Panc1 (cell line): ENCODE measurements at regions not wholly inside any gene's neighbourhood (a gene's known extent, or its start where the extent isn't known, plus 50 kb on each side); places are given as distances from the start of the nearest gene placed in this dataset.

ENCODE experiments used
- ATAC-seq: fragments of 200-7000 bp; cut with Tn5 transposase; 2 replicates; pipeline ENCODE4 v1.9.1; 2020; ENCODE audit warnings: mild to moderate bottlenecking, moderate library complexity
- BruUV-seq: library from RNA; stranded (reverse); fragments of 400-500 nt; replicated peaks from 2 replicates; lab custom pipeline; 2021; lab: Mats Ljungman, UMichigan
- CTCF ChIA-PET: fragments of 300-600 bp; sonication (Branson Sonifier 250); formaldehyde crosslinking; loops from one replicate; lab custom pipeline; 2022; ENCODE audit warnings: antibody characterized with exemption; lab: Charles Lee
- POLR2A ChIA-PET: fragments of 300-600 bp; sonication (Branson Sonifier 250); formaldehyde crosslinking; loops from one replicate; lab custom pipeline; 2022; ENCODE audit warnings: antibody characterized with exemption; lab: Charles Lee
- DNase-seq: peaks from one replicate; pipeline ENCODE4 v3.0.0-alpha.2; 2010; ENCODE audit warnings: low read depth, low spot score
- H3K27ac ChIP-seq: 2 replicates; pipeline ENCODE4 v1.5.1; 2011; ENCODE audit warnings: mild to moderate bottlenecking, low read length, inconsistent platforms
- H3K27me3 ChIP-seq: fragments of 200-500 bp; sonication (Bioruptor generic); 2 replicates; pipeline ENCODE4 v1.6.0; 2014; ENCODE audit warnings: low read length, inconsistent platforms; ENCODE audit not compliant: control insufficient read depth, insufficient read depth
- H3K36me3 ChIP-seq: fragments of 200-500 bp; sonication (Bioruptor generic); 2 replicates; pipeline ENCODE4 v1.5.1; 2014; ENCODE audit warnings: inconsistent platforms, mild to moderate bottlenecking, low read length, moderate library complexity; ENCODE audit not compliant: control insufficient read depth, insufficient read depth
- H3K4me1 ChIP-seq: 2 replicates; pipeline ENCODE4 v1.5.1; 2011; ENCODE audit warnings: inconsistent platforms, mild to moderate bottlenecking, low read length, moderate library complexity; ENCODE audit not compliant: control insufficient read depth, insufficient read depth
- H3K4me3 ChIP-seq, 2 experiments: 2 replicates each; pipeline ENCODE4 v1.5.1; 2011 to 2012; ENCODE audit warnings: low read depth in 2 of 2, low read length in 2 of 2, mild to moderate bottlenecking in 2 of 2, inconsistent platforms in 1 of 2, moderate library complexity in 1 of 2
- H3K9me3 ChIP-seq: fragments of 200-500 bp; sonication (Bioruptor generic); 2 replicates; pipeline ENCODE4 v1.5.1; 2014; ENCODE audit warnings: low read depth, mild to moderate bottlenecking, inconsistent platforms, low read length, moderate library complexity; ENCODE audit not compliant: control insufficient read depth, insufficient read depth
- CTCF ChIP-seq: fragments of 450-650 bp; IDR thresholded peaks from 2 replicates; pipeline ENCODE4 v1.5.1; 2017; ENCODE audit warnings: mild to moderate bottlenecking
- POLR2AphosphoS5 ChIP-seq: IDR thresholded peaks from 2 replicates; pipeline ENCODE4 v1.6.1; 2012; ENCODE audit warnings: mild to moderate bottlenecking, low read depth, low read length, moderate library complexity
- SIN3A ChIP-seq: IDR thresholded peaks from 2 replicates; pipeline ENCODE4 v1.6.1; 2012; ENCODE audit warnings: low read depth, mild to moderate bottlenecking, low read length, moderate library complexity, borderline replicate concordance; ENCODE audit not compliant: insufficient read depth
- TCF7L2 ChIP-seq: IDR thresholded peaks from 2 replicates; pipeline ENCODE4 v1.6.1; 2011; ENCODE audit warnings: mild to moderate bottlenecking, low read depth, low read length, inconsistent platforms
- in situ Hi-C: cut with HindIII; loops from 2 replicates; pipeline ENCODE4 v1.10.0; 2016; ENCODE audit warnings: low sequenced_read_pairs, low pct_unique_long_range_greater_than_20kb
- intact Hi-C: fragments of 100-400 bp; cut with micrococcal nuclease; formaldehyde crosslinking; loops from one replicate; pipeline ENCODE4 v1.10.0; 2022; ENCODE audit not compliant: unreplicated experiment
- TF ChIP-seq, protein P1 (sequence below), 2 experiments: IDR thresholded peaks; 2 replicates each; pipeline ENCODE4 v1.6.1; 2011 to 2012; ENCODE audit warnings: low read depth in 2 of 2, control low read depth in 1 of 2, low read length in 1 of 2, mild to moderate bottlenecking in 1 of 2, moderate library complexity in 1 of 2; ENCODE audit not compliant: insufficient read depth in 1 of 2

DNA sequence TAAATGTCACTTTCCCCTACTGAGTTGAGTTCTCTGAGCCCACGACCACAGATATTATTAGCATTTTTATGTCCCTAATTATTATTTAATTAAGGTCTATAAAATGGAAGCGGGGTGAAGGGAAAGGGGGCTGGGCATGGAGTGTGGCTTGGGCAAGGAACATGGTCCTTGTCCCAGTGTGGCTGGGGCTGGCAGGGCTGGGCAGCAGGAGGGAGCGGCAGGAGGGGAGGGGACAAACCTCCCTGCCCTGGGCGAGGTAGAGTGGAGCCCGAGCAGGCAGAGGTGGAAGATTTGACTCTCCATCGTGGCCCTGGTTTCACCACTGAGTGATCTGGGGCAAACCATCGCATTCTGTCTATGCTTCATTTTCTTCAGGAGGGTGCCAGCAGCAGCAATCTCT is 402.9 kb upstream of the C2CD4B start:
- H3K4me1 ChIP-seq = peaks cover 6% of the 10 kb centered on the region
- DNase-seq (no peak), ATAC-seq (no peak)
- CTCF ChIA-PET = no interaction called here
- intact Hi-C loops (no loop called here), in situ Hi-C loops (no loop called here)
- H3K27me3 ChIP-seq = no peaks in the 10 kb centered on the region
- no peak overlapping the region for H3K4me3 ChIP-seq
- no peaks in the 10 kb centered on the region for H3K9me3 ChIP-seq
- H3K36me3 ChIP-seq = no peaks in the 10 kb centered on the region
- POLR2A ChIA-PET = no interaction called here
- H3K27ac ChIP-seq = no peak overlapping the region
- TF ChIP-seq SIN3A (no peak), POLR2AphosphoS5 (no peak), TCF7L2 (no peak), CTCF (no peak)
- TF ChIP-seq, protein P1, sequence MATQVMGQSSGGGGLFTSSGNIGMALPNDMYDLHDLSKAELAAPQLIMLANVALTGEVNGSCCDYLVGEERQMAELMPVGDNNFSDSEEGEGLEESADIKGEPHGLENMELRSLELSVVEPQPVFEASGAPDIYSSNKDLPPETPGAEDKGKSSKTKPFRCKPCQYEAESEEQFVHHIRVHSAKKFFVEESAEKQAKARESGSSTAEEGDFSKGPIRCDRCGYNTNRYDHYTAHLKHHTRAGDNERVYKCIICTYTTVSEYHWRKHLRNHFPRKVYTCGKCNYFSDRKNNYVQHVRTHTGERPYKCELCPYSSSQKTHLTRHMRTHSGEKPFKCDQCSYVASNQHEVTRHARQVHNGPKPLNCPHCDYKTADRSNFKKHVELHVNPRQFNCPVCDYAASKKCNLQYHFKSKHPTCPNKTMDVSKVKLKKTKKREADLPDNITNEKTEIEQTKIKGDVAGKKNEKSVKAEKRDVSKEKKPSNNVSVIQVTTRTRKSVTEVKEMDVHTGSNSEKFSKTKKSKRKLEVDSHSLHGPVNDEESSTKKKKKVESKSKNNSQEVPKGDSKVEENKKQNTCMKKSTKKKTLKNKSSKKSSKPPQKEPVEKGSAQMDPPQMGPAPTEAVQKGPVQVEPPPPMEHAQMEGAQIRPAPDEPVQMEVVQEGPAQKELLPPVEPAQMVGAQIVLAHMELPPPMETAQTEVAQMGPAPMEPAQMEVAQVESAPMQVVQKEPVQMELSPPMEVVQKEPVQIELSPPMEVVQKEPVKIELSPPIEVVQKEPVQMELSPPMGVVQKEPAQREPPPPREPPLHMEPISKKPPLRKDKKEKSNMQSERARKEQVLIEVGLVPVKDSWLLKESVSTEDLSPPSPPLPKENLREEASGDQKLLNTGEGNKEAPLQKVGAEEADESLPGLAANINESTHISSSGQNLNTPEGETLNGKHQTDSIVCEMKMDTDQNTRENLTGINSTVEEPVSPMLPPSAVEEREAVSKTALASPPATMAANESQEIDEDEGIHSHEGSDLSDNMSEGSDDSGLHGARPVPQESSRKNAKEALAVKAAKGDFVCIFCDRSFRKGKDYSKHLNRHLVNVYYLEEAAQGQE (IDR thresholded peaks at IDR 0.05; ENCODE audit: insufficient read depth in 1 of 2, low read depth in 2 of 2, low read length in 1 of 2) = no peak
- BruUV-seq = no TSS peak

GRCh38 chr15:62568702-62569101 is 403.6 kb upstream of the C2CD4B start:
- Histone ChIP-seq H3K4me1 (peaks cover 6% of the 10 kb centered on the region), H3K9me3 (no peaks in the 10 kb centered on the region), H3K36me3 (no peaks in the 10 kb centered on the region), H3K27me3 (no peaks in the 10 kb centered on the region), H3K4me3 (no peak overlapping the region), H3K27ac (no peak overlapping the region)
- no TSS peak for BruUV-seq
- DNase-seq (no peak), ATAC-seq (no peak)
- TF ChIP-seq, protein P1 (IDR thresholded peaks at IDR 0.05; ENCODE audit: insufficient read depth in 1 of 2, low read depth in 2 of 2, low read length in 1 of 2) = no peak
- TF ChIP-seq TCF7L2 = no peak
- TF ChIP-seq SIN3A = no peak
- TF ChIP-seq POLR2AphosphoS5 = no peak
- no peak for TF ChIP-seq CTCF
- POLR2A ChIA-PET = interaction anchor here (0.5 kb wide), 1 partner anchor 35 kb away, joined by 8 read pairs; no protein-coding TSS in a partner anchor
- CTCF ChIA-PET = no interaction called here
- intact Hi-C loops = no loop called here
- in situ Hi-C loops = no loop called here
